ENCODE measurements at regions not wholly inside any gene's neighbourhood (a gene's known extent, or its start where the extent isn't known, plus 50 kb on each side); places are given as distances from the start of the nearest gene placed in this dataset.

DNA sequence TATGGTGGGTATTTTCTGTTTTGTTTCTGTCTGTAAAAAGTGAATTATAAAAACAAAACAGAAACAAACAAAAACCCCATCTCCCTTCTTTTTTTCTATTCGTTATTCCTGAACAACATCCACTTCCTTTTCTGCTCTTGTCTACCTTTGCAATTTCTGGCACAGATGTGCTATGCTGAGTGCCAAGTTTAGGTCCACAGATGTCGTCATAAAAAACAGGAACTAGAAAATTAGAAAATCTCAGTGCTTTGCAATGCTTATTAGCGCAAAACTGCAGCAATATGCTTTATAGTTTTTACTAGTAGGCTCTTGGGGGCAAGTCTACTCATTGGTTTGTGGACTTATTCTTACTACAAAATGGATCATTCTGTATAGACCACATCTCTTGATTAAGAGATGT is 94.2 kb upstream of the PRKCQ start:
- peak; percentile 28 for DNase-seq

DNA sequence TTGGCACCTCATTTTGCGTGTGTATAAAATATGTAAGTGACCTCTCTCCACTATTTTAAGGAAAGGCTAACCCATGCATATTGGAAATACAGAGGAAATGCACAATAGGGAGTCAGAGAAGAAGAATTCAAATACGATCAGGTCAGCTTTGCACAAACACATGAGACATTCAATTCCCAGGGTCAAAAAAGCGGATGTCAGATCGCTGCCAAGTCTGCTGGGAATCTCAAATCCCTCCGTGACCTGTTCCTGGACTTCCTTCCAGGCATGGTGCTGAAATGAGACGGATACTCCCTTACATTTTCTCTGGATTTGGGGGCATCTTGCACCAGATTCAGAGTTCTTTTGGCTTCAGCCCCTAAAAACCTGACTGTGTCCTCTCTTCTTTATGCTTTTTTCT is 91.9 kb upstream of the PRKCQ start:
- peak; percentile 21 for DNase-seq

DNA sequence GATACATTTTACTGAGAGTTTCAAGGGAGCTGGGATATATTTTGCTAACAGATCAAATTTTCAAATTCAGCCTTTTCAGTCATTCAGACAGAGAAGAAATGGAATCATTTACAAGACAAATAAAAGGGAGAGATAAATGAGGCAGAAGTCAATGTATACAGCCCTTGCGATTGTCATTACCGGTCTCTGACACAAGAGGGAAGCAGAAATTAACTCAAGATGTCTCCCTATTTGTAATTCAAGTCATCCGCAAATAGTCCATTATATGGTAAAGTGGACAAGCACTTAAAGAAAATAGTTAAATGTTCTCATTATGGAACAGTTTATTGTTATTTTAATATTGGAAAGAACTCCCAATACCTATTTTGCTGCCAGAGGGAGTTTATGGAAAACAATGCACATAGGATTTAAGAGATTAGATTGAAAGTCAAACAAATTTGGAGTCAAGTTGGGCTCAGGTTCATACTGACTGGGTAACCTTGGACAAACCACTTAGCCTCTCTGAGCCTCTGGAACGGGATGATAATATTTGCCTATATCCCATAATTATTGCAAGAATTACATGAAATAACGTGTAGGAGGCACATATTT is 89.3 kb upstream of the PRKCQ start:
- no peak for DNase-seq

DNA sequence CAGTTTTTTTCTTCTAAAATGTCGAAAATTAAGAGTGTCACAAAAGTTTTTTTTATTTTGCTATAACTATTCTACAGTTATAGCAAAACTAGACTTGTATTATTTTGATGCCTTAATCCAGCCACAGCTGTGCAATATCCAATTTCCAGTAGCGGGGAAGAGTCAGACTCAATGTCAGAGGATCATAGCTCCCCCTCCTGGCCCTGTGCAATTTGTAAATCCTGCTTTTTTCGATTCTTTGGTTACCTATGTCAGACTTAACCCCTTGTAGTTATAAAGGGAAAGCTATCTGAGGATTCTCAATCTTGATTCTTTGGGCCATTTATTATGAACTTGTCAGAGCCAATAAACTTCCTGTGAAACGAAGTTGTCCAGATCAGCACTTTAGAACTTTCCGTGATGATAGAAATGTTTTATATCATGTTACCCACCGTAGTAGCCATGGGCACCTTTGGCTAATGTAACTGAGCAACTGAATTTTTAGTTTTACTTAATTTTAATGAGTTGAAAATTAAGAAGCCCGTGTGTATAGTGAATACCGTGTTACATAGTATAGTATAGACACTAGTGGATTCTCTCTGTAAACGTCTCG is 87.7 kb upstream of the PRKCQ start:
- DNase-seq: peak; percentile 52

DNA sequence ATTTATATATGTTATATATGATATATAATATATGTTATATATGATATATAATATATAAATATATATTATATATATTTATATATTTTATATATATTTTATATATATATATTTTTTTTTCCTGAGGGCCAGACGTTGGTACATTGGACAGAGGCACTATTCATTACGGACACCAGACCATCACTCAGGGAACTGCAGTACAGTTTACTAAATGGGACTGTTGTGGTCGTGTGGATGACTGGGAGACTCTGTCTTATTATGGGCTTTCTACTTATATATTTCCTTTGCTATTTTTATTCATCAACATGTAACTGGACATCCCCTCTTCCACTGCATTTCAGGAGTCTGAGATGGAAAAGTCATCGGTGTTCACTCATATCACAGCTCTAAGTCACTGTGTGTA is 87.1 kb upstream of the PRKCQ start:
- no peak for DNase-seq

DNA sequence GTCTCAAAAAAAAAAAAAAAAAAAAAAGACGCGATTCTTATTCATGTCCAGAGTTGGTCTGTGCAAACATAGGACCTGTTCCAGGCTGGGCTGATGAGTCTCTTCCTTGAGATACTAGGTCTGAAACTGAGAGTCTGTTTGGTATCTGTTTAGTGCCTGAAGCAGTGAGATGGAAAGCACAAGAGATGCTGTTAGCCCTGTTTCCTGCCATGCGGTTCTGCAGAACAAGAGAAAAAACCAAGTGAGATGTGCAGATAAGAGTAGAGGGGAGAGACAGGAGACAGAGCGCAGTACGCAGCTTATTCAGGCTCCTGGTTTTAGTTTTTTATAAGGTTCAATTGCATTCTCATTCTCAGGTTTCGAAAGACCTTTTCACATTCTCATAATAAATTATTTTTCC is 85.8 kb upstream of the PRKCQ start:
- DNase-seq: no peak

DNA sequence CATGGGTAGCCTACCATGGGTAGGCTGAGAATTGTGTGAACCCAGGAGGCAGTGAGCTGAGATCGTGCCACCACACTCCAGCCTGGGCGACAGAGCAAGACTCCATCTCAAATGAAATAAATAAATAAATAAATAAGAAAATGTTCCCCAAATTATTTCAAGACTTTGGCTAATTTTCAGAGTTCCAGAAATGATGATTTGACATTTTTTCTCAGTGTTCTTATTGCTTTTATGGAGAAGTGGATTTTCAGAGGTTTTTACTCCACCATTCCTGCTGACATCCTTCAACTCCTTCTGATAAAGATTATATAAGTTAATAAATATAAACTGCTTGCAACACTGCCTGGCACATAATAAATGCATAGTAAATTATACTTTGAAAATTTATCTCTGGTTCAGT is 80.4 kb upstream of the PRKCQ start:
- DNase-seq: no peak

DNA sequence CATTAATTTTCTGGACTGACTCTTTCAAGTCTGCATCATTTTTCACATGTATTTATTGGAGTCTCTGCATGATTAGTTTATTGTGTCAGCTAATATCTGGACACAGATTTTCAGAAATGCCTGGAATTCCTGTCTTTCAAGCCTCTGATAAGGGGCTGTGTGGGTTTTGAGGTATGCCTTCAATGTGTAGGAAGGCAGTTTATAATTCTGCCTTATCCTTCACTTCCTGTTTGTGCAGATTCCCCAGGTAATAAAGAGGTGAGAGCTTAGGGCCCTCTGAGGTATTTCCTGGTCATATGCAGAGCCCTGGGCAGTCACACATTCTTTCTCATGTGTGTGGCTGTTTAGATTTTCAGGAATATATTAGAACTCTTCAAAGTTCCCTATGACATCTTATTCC is 79.4 kb upstream of the PRKCQ start:
- DNase-seq: no peak

DNA sequence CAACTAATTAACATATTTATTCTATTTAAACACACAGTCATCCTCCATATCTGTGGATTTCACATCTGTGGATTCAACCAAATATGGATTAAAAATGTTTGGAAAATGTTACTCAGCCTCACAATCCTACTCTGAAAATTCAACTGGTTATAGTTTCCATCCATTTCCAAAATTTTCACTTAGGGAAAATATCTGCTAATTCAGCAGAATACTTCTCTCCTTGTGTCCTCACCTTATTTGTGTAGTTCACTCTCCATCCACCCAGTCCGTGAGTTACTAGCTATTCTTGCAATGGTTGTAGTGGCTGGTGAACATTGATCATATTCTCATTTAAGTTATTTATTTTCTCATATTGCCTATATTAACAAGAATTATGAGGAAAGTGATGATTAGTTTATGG is 77.6 kb upstream of the PRKCQ start:
- no peak for DNase-seq

DNA sequence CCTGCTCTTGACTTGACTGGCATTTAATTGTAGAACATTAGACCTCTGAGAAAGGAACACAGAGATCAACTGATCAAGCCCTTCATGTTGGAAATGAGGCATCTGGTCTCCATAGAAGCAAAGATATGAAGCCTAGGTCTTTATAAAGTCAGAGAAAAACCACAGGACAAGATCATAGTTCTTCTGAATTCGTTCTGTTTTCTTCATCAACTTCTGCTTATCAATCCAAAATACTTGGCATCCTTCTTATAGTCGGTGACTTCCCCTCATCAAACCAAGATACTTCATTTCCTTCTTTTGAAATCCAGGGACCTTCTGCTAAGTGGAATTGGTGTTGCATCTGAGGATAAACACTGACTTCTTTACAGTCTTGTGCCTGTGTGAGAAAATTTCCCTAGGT is 77.1 kb upstream of the PRKCQ start:
- DNase-seq: no peak

DNA sequence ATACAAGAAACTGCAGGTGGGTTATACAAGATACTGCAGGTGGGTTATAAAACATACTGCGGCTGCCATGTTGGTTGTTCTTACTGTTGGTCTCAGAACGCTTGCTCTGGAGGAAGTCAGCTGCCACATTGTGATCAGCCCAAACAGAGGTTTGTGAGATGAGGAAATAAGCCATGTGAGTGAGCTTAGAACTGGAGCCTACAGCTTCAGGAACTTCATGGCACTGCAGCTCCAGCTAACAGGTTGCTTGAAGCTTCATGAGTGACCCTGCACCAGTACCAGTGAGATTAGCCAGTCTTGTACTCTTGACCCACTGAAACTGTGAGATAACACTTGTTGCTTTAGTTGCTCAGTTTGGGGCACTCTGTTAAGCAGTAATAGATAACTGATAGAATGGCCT is 74.5 kb upstream of the PRKCQ start:
- DNase-seq: no peak

DNA sequence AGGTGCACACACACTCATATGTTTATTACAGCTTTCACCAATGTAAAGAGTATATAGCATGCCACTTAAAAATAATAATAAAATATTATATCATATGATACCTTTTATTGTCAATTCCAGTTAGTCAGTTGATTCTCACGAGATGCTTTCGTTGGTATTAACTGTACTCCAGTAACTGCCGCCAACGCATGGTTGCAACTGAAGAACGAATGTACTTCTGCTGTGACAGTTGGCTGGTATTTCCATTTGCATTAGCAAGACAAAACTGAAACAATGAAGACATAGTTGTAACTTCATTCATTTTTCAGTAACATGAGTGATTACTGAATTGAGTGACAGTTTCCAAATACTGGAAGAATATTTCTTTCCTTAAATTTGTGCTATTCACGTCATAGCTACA is 70.5 kb upstream of the PRKCQ start:
- DNase-seq: no peak

DNA sequence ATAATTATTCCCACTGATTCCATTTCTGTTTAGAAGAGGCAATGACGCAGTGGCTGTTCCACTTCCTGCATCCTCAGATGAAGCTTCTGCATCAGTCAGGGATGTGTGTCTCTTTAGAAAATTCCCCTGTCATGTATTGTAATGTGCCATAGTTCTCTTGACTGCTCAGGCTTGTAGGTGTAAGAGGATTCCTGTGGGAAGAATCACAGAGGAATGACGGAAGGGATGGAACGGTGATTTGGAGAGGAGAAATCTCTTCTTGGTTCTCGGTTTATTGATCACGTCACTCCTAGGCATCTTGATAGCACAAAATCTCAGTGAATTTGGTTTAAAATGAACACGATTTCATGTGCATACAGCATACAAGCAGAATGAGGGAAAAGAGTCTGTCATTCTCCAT is 69.8 kb upstream of the PRKCQ start:
- no peak for DNase-seq

DNA sequence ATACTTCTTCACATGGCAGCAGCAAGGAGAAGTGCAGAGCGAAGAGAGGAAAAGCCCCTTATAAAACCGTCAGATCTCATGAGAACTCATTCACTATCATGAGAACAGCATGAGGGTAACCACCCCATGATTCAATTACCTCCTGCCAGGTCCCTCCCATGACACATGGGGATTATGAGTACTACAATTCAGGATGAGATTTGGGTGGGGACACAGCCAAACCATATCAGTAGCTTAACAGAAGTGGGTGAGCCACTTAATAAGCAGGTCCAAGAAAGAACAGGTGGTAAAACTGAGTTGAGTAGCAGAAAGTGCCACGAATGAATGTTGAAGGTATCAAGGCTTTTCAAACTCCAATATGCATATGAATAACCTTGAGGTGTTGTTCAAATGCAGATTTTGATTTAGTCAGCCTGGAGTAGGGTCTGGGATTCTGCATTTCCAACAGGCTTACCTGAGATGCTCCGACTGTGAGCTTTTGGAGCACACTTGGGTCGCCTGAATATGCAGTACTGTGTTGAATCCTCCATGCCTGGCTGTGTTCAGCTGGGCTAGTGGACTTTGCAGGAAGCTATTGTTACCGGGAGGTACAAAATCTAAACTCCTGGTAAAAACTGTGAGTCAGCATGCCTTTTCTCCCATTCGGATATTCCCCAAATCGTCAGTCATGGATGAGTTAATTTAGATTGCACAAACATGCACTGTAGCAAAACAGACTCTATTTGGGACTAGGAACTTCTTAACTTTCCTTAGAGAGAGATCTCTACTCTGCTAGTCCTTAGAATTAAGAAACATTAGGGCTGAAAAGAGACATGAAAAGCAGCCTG is 69.0 kb upstream of the PRKCQ start:
- DNase-seq: no peak

DNA sequence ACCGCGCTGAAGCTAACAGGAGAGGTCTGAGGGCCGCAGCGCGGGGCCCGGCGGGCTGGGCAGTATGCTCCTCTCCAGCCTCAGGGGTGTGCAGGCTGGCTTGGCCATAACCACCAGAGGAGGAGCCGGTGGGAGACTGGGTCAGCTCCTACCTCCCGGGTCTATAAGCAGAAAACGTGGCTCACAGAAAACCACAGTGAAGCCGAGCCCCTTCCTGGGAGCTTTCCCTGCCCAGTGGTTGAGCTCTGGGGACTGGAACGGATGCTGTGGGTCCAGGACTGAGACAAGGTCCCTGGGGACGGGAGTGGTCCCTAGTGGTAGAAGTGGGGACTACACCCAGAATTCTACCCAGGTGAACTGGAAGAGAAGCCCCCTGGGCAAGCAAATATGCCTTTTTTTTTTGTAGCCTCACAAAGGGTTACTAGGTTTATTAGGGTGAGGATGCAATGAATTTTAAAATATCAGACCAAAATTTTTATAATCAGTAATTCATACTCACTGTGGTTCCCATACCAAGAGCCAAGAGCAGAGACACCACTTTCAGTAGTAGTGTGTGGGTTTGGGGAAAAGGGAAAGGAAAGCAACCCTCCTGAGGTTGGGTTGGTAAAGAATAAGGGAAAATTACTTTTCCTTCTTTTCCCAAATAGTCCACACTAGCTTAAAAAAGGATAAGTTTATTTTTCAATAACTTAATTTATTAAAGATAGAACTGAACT is 67.9 kb upstream of the PRKCQ start:
- peak; percentile 23 for DNase-seq

DNA sequence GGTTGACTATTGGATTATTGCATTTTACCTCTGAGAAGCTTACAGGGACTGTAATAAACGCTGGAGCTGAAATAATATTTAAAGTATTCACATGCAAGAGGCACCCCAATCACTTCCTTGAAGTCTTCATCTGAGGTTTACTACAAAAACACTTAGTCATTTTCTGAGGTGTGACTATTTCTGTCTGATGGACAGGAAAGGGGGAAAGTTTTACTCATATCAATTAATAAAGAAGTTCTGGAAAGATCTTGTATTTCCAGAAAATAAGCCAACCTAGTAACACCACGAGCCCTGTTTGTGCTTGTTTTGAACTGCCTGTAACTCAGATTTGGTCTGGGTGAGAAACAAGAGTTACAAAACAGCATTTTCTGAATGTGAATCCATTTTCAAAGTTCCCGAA is 63.9 kb upstream of the PRKCQ start:
- no peak for DNase-seq

DNA sequence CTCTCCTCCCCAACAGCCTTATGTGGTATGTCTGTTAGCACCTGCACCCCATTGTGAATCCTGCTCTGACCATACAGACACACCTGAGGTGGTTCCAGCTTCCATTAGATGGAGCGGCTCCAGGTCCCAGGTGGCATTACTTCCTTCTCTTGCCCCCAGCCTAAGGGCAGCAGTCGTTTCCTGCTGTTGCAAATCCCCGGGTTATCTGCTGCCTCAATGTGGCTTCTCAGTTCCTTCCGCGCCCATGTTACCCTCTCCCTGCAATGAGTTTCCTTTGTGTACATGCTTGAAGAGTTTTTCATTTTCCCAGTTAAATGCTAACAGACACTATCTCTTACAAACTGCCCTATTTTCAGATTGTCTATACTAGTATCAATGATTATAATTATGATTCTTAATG is 62.8 kb upstream of the PRKCQ start:
- DNase-seq: no peak

DNA sequence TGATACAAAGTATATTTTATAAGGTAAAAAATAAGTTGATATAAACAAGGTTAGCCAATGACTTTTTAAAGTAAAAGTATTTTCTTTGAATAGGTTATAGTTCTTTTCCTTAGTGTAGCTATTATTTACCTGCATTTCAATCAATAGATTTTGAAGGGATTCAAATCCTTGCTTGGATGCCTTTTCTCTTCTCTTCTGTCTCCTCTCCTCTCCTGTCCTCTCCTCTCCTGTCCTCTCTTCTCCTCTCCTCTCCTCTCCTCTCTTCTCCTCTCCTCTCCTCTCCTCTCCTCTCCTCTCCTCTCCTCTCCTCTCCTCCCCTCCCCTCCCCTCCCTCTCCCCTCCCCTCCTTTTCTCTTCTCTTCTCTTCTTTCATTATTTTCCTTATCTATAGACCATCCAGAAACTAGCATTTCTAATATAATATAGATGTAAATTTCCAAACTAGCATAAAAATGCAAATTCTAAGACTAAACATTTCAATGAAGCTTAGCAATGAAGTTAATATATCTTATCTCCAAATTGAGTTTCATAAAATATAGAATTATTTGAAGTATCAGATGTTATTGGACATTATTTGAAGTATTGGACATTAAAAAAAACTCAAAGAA is 60.5 kb upstream of the PRKCQ start:
- DNase-seq: no peak

DNA sequence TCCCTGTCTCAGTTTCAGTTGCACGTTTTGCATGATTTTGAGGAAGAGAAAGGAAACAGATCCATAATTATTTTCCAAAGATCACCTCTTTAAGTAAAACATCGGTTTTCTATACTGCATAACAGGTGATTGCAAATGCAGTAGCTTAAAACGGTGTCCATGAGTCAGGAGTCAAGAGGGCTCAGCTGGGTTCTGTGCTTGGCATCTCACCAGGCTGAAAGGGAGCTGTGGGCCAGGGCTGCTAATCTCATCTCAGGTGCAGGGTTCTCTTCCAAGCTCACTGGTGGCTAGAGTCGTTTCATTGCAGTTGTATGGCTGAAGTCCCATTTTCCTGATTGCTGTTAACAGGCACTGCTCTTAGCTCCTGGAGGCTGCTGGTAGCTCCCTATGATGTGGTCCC is 57.0 kb upstream of the PRKCQ start:
- no peak for DNase-seq

DNA sequence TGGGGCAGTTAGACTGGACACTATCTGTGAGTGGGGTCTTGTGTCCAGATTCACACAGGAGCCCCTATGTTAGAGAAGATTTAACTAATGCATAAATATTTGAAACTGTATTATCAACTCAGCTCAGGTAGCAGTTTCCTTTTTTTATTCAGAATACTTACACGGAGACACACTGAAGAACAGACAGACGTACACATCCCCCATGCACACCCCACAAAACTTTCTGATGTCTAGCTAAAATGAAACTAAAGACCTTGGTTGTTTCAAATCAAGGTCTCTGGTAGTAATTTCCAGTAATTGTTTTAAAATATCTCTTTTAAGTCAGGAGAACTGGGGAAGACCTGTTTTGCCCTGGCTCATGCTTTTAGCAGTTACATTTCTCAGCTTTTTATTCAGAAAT is 55.7 kb upstream of the PRKCQ start:
- no peak for DNase-seq
